ENCODE measurements at regions not wholly inside any gene's neighbourhood (a gene's known extent, or its start where the extent isn't known, plus 50 kb on each side); places are given as distances from the start of the nearest gene placed in this dataset.

DNA sequence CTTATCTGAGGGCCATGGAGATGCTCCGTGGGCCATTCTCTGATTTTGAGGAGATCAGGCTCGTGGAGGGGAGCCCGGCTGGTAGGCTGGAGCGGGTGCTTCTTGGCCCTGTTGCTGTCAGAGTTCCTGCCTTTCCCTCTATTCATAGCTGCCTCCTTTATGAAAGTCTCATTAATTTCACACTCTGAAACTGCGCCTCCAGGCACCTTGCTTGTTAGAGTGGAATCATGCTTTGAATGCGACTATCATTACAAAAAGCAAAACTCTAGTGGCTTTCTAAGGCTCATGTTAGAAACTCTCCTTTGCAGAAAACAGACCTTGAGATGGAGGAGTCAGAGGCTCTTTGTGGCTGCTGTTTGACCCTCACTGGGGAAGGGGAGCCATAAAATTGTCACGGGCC, 131.0 kb upstream of the SNTG2 start:
- TF ChIP-seq, protein P1, sequence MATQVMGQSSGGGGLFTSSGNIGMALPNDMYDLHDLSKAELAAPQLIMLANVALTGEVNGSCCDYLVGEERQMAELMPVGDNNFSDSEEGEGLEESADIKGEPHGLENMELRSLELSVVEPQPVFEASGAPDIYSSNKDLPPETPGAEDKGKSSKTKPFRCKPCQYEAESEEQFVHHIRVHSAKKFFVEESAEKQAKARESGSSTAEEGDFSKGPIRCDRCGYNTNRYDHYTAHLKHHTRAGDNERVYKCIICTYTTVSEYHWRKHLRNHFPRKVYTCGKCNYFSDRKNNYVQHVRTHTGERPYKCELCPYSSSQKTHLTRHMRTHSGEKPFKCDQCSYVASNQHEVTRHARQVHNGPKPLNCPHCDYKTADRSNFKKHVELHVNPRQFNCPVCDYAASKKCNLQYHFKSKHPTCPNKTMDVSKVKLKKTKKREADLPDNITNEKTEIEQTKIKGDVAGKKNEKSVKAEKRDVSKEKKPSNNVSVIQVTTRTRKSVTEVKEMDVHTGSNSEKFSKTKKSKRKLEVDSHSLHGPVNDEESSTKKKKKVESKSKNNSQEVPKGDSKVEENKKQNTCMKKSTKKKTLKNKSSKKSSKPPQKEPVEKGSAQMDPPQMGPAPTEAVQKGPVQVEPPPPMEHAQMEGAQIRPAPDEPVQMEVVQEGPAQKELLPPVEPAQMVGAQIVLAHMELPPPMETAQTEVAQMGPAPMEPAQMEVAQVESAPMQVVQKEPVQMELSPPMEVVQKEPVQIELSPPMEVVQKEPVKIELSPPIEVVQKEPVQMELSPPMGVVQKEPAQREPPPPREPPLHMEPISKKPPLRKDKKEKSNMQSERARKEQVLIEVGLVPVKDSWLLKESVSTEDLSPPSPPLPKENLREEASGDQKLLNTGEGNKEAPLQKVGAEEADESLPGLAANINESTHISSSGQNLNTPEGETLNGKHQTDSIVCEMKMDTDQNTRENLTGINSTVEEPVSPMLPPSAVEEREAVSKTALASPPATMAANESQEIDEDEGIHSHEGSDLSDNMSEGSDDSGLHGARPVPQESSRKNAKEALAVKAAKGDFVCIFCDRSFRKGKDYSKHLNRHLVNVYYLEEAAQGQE (IDR thresholded peaks at IDR 0.05; ENCODE audit: insufficient read depth in 1 of 2, low read depth in 2 of 2, low read length in 1 of 2) = no peak
- TF ChIP-seq POLR2AphosphoS5 (IDR thresholded peaks at IDR 0.05; ENCODE audit: low read depth, low read length) = no peak
- TF ChIP-seq, protein P2, sequence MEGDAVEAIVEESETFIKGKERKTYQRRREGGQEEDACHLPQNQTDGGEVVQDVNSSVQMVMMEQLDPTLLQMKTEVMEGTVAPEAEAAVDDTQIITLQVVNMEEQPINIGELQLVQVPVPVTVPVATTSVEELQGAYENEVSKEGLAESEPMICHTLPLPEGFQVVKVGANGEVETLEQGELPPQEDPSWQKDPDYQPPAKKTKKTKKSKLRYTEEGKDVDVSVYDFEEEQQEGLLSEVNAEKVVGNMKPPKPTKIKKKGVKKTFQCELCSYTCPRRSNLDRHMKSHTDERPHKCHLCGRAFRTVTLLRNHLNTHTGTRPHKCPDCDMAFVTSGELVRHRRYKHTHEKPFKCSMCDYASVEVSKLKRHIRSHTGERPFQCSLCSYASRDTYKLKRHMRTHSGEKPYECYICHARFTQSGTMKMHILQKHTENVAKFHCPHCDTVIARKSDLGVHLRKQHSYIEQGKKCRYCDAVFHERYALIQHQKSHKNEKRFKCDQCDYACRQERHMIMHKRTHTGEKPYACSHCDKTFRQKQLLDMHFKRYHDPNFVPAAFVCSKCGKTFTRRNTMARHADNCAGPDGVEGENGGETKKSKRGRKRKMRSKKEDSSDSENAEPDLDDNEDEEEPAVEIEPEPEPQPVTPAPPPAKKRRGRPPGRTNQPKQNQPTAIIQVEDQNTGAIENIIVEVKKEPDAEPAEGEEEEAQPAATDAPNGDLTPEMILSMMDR (IDR thresholded peaks at IDR 0.05) = no peak
